ENCODE measurements at regions not wholly inside any gene's neighbourhood (a gene's known extent, or its start where the extent isn't known, plus 50 kb on each side); places are given as distances from the start of the nearest gene placed in this dataset.

DNA sequence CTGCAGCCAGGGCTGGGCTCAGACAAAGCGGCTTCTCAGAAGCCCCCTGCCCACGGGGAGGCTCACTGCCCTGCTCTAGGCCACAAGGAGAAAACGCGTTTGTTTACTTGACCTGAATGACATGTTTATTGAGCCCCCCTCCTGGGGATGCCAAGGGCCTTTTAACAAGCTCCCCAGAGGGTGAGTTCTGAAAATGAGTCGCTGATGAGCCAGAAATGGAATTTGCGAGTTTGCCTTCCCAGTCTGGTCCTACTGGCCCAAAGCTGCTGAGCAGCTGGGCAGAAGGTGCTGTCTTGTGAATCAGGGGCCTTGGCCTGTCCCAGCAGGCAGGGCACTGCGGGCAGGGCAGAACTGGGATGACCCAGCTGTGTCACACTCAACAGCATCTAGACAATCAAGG lies 120.6 kb downstream of the SYF2 start:
- Histone ChIP-seq H3K4me3 (no peak overlapping the region), H3K9me3 (peaks cover 0 to 3% (median 0%) of the 10 kb centered on the region in 4 donors), H3K27ac (no peak overlapping the region), H3K27me3 (no peaks in the 10 kb centered on the region), H3K36me3 (no peaks in the 10 kb centered on the region), H3K4me1 (no peaks in the 10 kb centered on the region)
- DNase-seq (no peak), ATAC-seq (no peak)
- WGBS (ENCODE audit: insufficient coverage, low coverage, low lambda C conversion rate, missing lambda C conversion rate), result 72% methylated on average over 2 of the region's 7 CpGs
- intact Hi-C loops (cut with DNase I), result loop anchor here in 1 of 2 donors (10.0 kb wide), 1 partner anchor 93 kb away; no protein-coding TSS in a partner anchor
- TF ChIP-seq POLR2A (IDR thresholded peaks at IDR 0.05), result no peak
- TF ChIP-seq, protein P1, sequence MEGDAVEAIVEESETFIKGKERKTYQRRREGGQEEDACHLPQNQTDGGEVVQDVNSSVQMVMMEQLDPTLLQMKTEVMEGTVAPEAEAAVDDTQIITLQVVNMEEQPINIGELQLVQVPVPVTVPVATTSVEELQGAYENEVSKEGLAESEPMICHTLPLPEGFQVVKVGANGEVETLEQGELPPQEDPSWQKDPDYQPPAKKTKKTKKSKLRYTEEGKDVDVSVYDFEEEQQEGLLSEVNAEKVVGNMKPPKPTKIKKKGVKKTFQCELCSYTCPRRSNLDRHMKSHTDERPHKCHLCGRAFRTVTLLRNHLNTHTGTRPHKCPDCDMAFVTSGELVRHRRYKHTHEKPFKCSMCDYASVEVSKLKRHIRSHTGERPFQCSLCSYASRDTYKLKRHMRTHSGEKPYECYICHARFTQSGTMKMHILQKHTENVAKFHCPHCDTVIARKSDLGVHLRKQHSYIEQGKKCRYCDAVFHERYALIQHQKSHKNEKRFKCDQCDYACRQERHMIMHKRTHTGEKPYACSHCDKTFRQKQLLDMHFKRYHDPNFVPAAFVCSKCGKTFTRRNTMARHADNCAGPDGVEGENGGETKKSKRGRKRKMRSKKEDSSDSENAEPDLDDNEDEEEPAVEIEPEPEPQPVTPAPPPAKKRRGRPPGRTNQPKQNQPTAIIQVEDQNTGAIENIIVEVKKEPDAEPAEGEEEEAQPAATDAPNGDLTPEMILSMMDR (IDR thresholded peaks at IDR 0.05), result no peak

- no peak overlapping the region for H3K27ac ChIP-seq
- intact Hi-C loops (cut with DNase I), result loop anchor here in 1 of 2 donors (10.0 kb wide), 1 partner anchor 94 kb away; no protein-coding TSS in a partner anchor
- H3K4me3 ChIP-seq, result no peak overlapping the region
- TF ChIP-seq, protein P1 (IDR thresholded peaks at IDR 0.05), result no peak
- no peak for TF ChIP-seq POLR2A (IDR thresholded peaks at IDR 0.05)
- DNase-seq (no peak), ATAC-seq (no peak)
- peaks cover 0 to 3% (median 0%) of the 10 kb centered on the region in 4 donors for H3K9me3 ChIP-seq
- no peaks in the 10 kb centered on the region for H3K4me1 ChIP-seq
- no peaks in the 10 kb centered on the region for H3K27me3 ChIP-seq
- no peaks in the 10 kb centered on the region for H3K36me3 ChIP-seq
- 86% methylated on average over 6 of the region's 7 CpGs for WGBS (ENCODE audit: insufficient coverage, low coverage, low lambda C conversion rate, missing lambda C conversion rate)
Observed at GRCh38 chr1:25110485-25110884, 121.8 kb downstream of the SYF2 start.

- DNase-seq (no peak), ATAC-seq (no peak)
- Histone ChIP-seq H3K27ac (no peak overlapping the region), H3K36me3 (no peaks in the 10 kb centered on the region), H3K4me3 (no peak overlapping the region), H3K27me3 (no peaks in the 10 kb centered on the region), H3K9me3 (peaks cover 0 to 3% (median 0%) of the 10 kb centered on the region in 4 donors), H3K4me1 (no peaks in the 10 kb centered on the region)
- TF ChIP-seq, protein P1 (IDR thresholded peaks at IDR 0.05), result no peak
- TF ChIP-seq POLR2A (IDR thresholded peaks at IDR 0.05), result no peak
- intact Hi-C loops (cut with DNase I), result loop anchor here in 1 of 2 donors (10.0 kb wide), 1 partner anchor 95 kb away; no protein-coding TSS in a partner anchor
- WGBS (ENCODE audit: insufficient coverage, low coverage, low lambda C conversion rate, missing lambda C conversion rate), result 68% methylated on average over 5 of the region's 5 CpGs
Observed at GRCh38 chr1:25110036-25110435, 122.3 kb downstream of the SYF2 start.

DNA sequence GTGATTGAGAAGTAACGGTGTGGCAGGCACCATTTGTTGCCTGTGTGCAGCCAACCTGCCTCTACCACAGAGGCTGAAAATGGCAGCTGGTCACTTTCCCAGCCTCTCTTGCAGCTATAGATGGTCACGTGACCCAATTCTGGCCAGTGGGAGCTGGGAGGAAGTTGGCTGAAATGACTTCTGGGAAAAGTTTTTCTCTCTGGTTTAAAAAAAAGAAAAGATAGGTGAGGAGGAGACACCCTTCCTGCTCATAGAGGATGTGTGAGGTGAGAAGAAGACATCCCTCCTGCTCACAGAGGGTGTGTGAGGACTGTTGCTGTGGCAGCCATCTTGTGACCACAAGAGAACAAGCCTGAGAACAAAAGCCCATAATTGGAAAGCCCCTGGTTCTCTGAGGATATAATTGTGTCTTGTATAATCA lies 122.8 kb downstream of the SYF2 start:
- Histone ChIP-seq H3K4me3 (no peak overlapping the region), H3K36me3 (no peaks in the 10 kb centered on the region), H3K27ac (no peak overlapping the region), H3K4me1 (no peaks in the 10 kb centered on the region), H3K9me3 (peaks cover 0 to 3% (median 0%) of the 10 kb centered on the region in 4 donors), H3K27me3 (no peaks in the 10 kb centered on the region)
- TF ChIP-seq POLR2A (IDR thresholded peaks at IDR 0.05), result no peak
- TF ChIP-seq, protein P1 (IDR thresholded peaks at IDR 0.05), result no peak
- 100% methylated on average over 1 of the region's 2 CpGs for WGBS (ENCODE audit: insufficient coverage, low coverage, low lambda C conversion rate, missing lambda C conversion rate)
- no peak for DNase-seq
- no peak for ATAC-seq
- intact Hi-C loops (cut with DNase I), result no loop called here

DNA sequence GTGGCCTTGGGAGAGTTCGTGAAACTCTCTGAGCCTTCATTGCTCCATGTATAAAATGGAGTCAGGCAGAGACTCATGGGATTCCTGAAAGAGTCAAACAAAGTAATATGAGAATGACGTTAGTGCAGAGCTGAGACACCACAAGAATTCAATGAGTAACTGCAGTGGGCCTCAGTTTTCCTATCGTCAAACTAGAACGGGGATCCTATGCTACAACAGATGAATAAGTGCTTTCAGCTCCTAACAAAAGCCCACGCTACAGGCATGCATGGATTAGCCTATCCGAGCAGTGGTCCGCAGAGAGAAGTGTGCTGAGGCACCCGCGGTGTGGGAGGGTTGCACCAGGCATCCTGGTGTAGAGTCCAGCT lies 124.7 kb downstream of the SYF2 start:
- H3K9me3 ChIP-seq, result peaks cover 0 to 3% (median 0%) of the 10 kb centered on the region in 4 donors
- H3K27ac ChIP-seq, result no peak overlapping the region
- H3K27me3 ChIP-seq, result no peaks in the 10 kb centered on the region
- intact Hi-C loops (cut with DNase I), result no loop called here
- DNase-seq (no peak), ATAC-seq (no peak)
- no peaks in the 10 kb centered on the region for H3K36me3 ChIP-seq
- no peak for TF ChIP-seq POLR2A (IDR thresholded peaks at IDR 0.05)
- TF ChIP-seq, protein P1 (IDR thresholded peaks at IDR 0.05), result no peak
- no peaks in the 10 kb centered on the region for H3K4me1 ChIP-seq
- no peak overlapping the region for H3K4me3 ChIP-seq
- WGBS (ENCODE audit: insufficient coverage, low coverage, low lambda C conversion rate, missing lambda C conversion rate), result 56% methylated on average over 2 of the region's 9 CpGs
